Loucy (cell line): ENCODE measurements at regions not wholly inside any gene's neighbourhood (a gene's known extent, or its start where the extent isn't known, plus 50 kb on each side); places are given as distances from the start of the nearest gene placed in this dataset.
"Not testable (repeated sequence)": the region's sequence is repeated elsewhere in the genome, so short reads cannot be mapped to it uniquely, and the experiment has no call there.

ENCODE experiments used
- H2AFZ ChIP-seq: fragments of 200-600 bp; sonication (generic); 2 replicates; pipeline ENCODE4 v1.6.0; 2016; ENCODE audit warnings: antibody characterized with exemption, mild to moderate bottlenecking, low read length, moderate library complexity
- H3F3A ChIP-seq: fragments of 200-600 bp; 2 replicates; pipeline ENCODE4 v1.6.0; 2016; ENCODE audit warnings: antibody characterized with exemption, low read depth, mild to moderate bottlenecking
- H3K27me3 ChIP-seq: fragments of 200-600 bp; sonication (generic); 2 replicates; pipeline ENCODE4 v1.6.1; 2014; ENCODE audit warnings: low read length, mild to moderate bottlenecking; ENCODE audit not compliant: insufficient read depth, poor library complexity, severe bottlenecking
- H3K36me3 ChIP-seq: fragments of 200-600 bp; sonication (generic); 2 replicates; pipeline ENCODE4 v1.6.1; 2016; ENCODE audit warnings: low read length; ENCODE audit not compliant: insufficient read depth
- H3K4me1 ChIP-seq: fragments of 200-600 bp; sonication (generic); 2 replicates; pipeline ENCODE4 v1.5.1; 2014; ENCODE audit warnings: low read length, mild to moderate bottlenecking; ENCODE audit not compliant: insufficient read depth, poor library complexity, severe bottlenecking
- H3K4me2 ChIP-seq: fragments of 200-600 bp; sonication (generic); 2 replicates; pipeline ENCODE4 v1.6.0; 2014; ENCODE audit warnings: antibody characterized with exemption, low read length, low read depth, mild to moderate bottlenecking; ENCODE audit not compliant: poor library complexity, severe bottlenecking
- H3K4me3 ChIP-seq: fragments of 200-600 bp; sonication (generic); 2 replicates; pipeline ENCODE4 v1.5.1; 2014; ENCODE audit warnings: low read length, mild to moderate bottlenecking, mixed read lengths; ENCODE audit not compliant: poor library complexity, severe bottlenecking
- H3K79me2 ChIP-seq: fragments of 200-600 bp; sonication (generic); 2 replicates; pipeline ENCODE4 v1.6.1; 2014; ENCODE audit warnings: low read length; ENCODE audit not compliant: insufficient read depth
- H3K9ac ChIP-seq: fragments of 200-600 bp; sonication (generic); 2 replicates; pipeline ENCODE4 v1.6.0; 2014; ENCODE audit warnings: mild to moderate bottlenecking, low read depth, low read length, moderate library complexity; ENCODE audit not compliant: poor library complexity, severe bottlenecking
- H3K9me2 ChIP-seq: fragments of 200-600 bp; sonication (generic); replicated peaks from 2 replicates; pipeline ENCODE4 v1.6.1; 2016; ENCODE audit warnings: low read depth, low read length, mixed read lengths
- H3K9me3 ChIP-seq: fragments of 200-600 bp; sonication (generic); 2 replicates; pipeline ENCODE4 v1.6.1; 2014; ENCODE audit warnings: mild to moderate bottlenecking, antibody characterized with exemption, low read length, low read depth; ENCODE audit not compliant: insufficient read depth
- H4K20me1 ChIP-seq: fragments of 200-600 bp; sonication (generic); 2 replicates; pipeline ENCODE4 v1.6.0; 2014; ENCODE audit warnings: antibody characterized with exemption, low read length, mild to moderate bottlenecking; ENCODE audit not compliant: insufficient read depth, poor library complexity, severe bottlenecking
- CTCF ChIP-seq: fragments of 200-600 bp; sonication (generic); conservative IDR thresholded peaks from 2 replicates; pipeline ENCODE4 v1.5.1; 2014; ENCODE audit warnings: mild to moderate bottlenecking, antibody characterized with exemption, low read length
- EZH2phosphoT487 ChIP-seq: fragments of 200-600 bp; IDR thresholded peaks from 2 replicates; pipeline ENCODE4 v1.6.1; 2018; ENCODE audit warnings: antibody characterized with exemption, mild to moderate bottlenecking, moderate library complexity, borderline replicate concordance

DNA sequence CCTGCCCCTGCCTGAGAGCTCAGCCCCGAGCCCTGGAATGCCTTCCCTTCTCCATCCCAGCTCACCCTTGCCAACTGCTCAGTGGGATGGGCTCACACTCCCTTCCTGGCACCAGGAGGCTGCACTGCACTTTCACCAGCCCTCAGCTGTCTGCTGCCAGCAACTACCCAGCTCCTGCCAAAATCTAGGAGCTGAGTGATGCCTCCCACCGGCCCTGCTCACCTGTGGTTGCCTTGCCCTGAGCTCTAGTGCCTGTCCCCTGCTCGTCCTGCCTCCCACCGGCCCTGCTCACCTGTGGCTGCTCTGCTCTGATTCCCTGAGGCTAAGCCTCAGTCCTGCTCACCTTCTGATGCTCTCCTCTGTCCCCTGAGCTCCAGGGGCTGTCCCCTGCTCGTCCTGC, 119.8 kb downstream of the TMEM121 start:
- H3K4me3 ChIP-seq, result no peak overlapping the region

GRCh38 chr14:105646711-105647281, 120.4 kb downstream of the TMEM121 start:
- not testable (repeated sequence) for H3K4me1 ChIP-seq, H2AFZ ChIP-seq, H3K27me3 ChIP-seq, H3K9ac ChIP-seq, H3K9me2 ChIP-seq, H3F3A ChIP-seq, H4K20me1 ChIP-seq, H3K9me3 ChIP-seq, H3K4me3 ChIP-seq, H3K79me2 ChIP-seq, H3K4me2 ChIP-seq, H3K36me3 ChIP-seq

More for the DNA sequence above, 119.8 kb downstream of the TMEM121 start:
- Histone ChIP-seq H3K4me1 (no peaks in the 10 kb centered on the region), H3K36me3 (no peaks in the 10 kb centered on the region), H3K9ac (no peak overlapping the region), H3K79me2 (no peaks in the 10 kb centered on the region), H3K4me2 (no peak overlapping the region), H3K9me2 (no peaks in the 10 kb centered on the region), H3K27me3 (no peaks in the 10 kb centered on the region), H3K9me3 (no peaks in the 10 kb centered on the region), H3F3A (no peaks in the 10 kb centered on the region), H2AFZ (no peak overlapping the region), H4K20me1 (no peaks in the 10 kb centered on the region)
- TF ChIP-seq EZH2phosphoT487, result no peak
- TF ChIP-seq CTCF, result no peak

- H3K9ac ChIP-seq, H3K4me1 ChIP-seq, H3K27me3 ChIP-seq, H3K9me3 ChIP-seq, H4K20me1 ChIP-seq, H3K36me3 ChIP-seq, H3K4me2 ChIP-seq, H3K4me3 ChIP-seq, H3K9me2 ChIP-seq, H3K79me2 ChIP-seq, H3F3A ChIP-seq, H2AFZ ChIP-seq: not testable (repeated sequence)
Observed at GRCh38 chr14:105647426-105647783, 121.0 kb downstream of the TMEM121 start.

DNA sequence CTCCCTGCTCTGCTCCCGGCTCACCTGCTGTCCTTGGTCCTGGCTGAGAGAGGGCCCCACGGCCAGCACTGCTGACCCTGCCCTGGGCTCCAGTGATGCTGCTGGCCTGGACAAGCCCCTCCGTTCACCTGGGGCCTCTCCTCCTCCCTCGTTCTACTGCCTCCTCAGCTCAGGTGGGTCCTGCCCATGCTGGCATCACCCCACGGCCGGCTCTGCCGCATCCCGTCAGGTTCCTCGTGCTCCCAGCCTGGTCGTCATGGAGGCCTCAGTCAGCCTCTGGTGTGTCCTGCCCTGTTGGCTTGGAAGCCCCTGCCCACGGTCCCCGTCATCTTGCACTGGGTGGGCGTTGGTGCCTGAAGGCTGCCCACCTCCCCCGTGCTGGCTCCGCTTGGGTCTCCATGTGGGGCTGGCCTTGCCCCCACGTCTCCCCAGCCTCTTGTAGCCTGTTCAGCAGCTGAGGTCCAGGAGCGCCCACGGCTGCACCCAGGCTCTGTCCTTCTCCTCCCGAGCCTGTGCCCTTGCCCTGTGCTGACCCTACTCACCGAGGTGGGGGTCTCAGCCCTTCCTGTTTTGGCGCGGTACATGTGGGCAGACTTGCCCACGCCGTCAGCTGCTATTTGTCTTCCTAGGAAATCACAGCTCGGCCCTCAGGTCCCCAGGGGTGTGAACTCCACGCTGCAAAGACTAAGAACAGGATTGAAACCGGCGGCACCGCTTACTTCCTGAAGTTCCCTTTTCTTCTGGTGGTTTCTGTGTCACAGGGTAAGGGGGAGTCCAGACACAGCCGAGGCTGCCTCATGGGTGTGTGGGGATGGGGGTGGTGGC, 121.6 kb downstream of the TMEM121 start:
- Histone ChIP-seq H3K4me3 (no peak overlapping the region), H3K9me3 (no peaks in the 10 kb centered on the region), H3K79me2 (no peaks in the 10 kb centered on the region), H3K4me2 (no peak overlapping the region), H2AFZ (no peak overlapping the region), H3F3A (no peaks in the 10 kb centered on the region), H4K20me1 (no peaks in the 10 kb centered on the region), H3K9me2 (no peaks in the 10 kb centered on the region), H3K36me3 (no peaks in the 10 kb centered on the region), H3K4me1 (no peaks in the 10 kb centered on the region), H3K27me3 (no peaks in the 10 kb centered on the region), H3K9ac (no peak overlapping the region)
- TF ChIP-seq EZH2phosphoT487 (no peak), CTCF (no peak)

GRCh38 chr14:105648609-105649535, 122.5 kb downstream of the TMEM121 start:
- not testable (repeated sequence) for H3K4me3 ChIP-seq, H3K79me2 ChIP-seq, H3F3A ChIP-seq, H2AFZ ChIP-seq, H3K9me3 ChIP-seq, H3K9me2 ChIP-seq, H4K20me1 ChIP-seq, H3K4me1 ChIP-seq, H3K9ac ChIP-seq, H3K36me3 ChIP-seq, H3K4me2 ChIP-seq, H3K27me3 ChIP-seq
